Panc1 (cell line): ENCODE measurements at regions not wholly inside any gene's neighbourhood (a gene's known extent, or its start where the extent isn't known, plus 50 kb on each side); places are given as distances from the start of the nearest gene placed in this dataset.

Source experiments
- SIN3A ChIP-seq: IDR thresholded peaks from 2 replicates; pipeline ENCODE4 v1.6.1; 2012; ENCODE audit warnings: low read depth, mild to moderate bottlenecking, low read length, moderate library complexity, borderline replicate concordance; ENCODE audit not compliant: insufficient read depth
- TCF7L2 ChIP-seq: IDR thresholded peaks from 2 replicates; pipeline ENCODE4 v1.6.1; 2011; ENCODE audit warnings: mild to moderate bottlenecking, low read depth, low read length, inconsistent platforms
- TF ChIP-seq, protein P1 (sequence below): fragments of 450-650 bp; IDR thresholded peaks from 2 replicates; pipeline ENCODE4 v1.5.1; 2017; ENCODE audit warnings: mild to moderate bottlenecking
- TF ChIP-seq, protein P2 (sequence below), 2 experiments: IDR thresholded peaks; 2 replicates each; pipeline ENCODE4 v1.6.1; 2011 to 2012; ENCODE audit warnings: low read depth in 2 of 2, control low read depth in 1 of 2, low read length in 1 of 2, mild to moderate bottlenecking in 1 of 2, moderate library complexity in 1 of 2; ENCODE audit not compliant: insufficient read depth in 1 of 2

DNA sequence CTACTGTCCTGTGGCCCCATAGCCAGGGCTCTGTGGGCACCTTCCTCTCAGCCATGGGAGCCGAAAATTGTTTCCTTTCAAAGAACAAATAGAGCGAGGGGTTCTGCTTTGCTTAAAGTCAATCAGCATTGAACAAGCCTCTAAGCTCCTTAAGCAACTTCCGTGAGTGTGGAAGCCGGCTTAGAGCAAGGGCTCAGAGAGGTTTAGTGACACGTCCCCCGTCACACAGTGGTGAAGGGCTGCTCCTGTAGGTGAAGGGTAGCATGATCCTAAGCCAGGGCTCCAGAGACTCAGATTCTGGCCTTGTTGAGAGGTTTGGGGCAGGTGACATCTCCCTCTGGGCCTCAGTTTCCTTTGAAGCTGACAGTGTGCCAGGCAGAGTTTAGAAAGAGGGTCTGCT lies 94.0 kb upstream of the WNT4 start:
- TF ChIP-seq, protein P1, sequence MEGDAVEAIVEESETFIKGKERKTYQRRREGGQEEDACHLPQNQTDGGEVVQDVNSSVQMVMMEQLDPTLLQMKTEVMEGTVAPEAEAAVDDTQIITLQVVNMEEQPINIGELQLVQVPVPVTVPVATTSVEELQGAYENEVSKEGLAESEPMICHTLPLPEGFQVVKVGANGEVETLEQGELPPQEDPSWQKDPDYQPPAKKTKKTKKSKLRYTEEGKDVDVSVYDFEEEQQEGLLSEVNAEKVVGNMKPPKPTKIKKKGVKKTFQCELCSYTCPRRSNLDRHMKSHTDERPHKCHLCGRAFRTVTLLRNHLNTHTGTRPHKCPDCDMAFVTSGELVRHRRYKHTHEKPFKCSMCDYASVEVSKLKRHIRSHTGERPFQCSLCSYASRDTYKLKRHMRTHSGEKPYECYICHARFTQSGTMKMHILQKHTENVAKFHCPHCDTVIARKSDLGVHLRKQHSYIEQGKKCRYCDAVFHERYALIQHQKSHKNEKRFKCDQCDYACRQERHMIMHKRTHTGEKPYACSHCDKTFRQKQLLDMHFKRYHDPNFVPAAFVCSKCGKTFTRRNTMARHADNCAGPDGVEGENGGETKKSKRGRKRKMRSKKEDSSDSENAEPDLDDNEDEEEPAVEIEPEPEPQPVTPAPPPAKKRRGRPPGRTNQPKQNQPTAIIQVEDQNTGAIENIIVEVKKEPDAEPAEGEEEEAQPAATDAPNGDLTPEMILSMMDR, result no peak
- TF ChIP-seq TCF7L2 (no peak), SIN3A (no peak)
- TF ChIP-seq, protein P2, sequence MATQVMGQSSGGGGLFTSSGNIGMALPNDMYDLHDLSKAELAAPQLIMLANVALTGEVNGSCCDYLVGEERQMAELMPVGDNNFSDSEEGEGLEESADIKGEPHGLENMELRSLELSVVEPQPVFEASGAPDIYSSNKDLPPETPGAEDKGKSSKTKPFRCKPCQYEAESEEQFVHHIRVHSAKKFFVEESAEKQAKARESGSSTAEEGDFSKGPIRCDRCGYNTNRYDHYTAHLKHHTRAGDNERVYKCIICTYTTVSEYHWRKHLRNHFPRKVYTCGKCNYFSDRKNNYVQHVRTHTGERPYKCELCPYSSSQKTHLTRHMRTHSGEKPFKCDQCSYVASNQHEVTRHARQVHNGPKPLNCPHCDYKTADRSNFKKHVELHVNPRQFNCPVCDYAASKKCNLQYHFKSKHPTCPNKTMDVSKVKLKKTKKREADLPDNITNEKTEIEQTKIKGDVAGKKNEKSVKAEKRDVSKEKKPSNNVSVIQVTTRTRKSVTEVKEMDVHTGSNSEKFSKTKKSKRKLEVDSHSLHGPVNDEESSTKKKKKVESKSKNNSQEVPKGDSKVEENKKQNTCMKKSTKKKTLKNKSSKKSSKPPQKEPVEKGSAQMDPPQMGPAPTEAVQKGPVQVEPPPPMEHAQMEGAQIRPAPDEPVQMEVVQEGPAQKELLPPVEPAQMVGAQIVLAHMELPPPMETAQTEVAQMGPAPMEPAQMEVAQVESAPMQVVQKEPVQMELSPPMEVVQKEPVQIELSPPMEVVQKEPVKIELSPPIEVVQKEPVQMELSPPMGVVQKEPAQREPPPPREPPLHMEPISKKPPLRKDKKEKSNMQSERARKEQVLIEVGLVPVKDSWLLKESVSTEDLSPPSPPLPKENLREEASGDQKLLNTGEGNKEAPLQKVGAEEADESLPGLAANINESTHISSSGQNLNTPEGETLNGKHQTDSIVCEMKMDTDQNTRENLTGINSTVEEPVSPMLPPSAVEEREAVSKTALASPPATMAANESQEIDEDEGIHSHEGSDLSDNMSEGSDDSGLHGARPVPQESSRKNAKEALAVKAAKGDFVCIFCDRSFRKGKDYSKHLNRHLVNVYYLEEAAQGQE (IDR thresholded peaks at IDR 0.05; ENCODE audit: insufficient read depth in 1 of 2, low read depth in 2 of 2, low read length in 1 of 2), result no peak
